SK-N-SH treated with all-trans-retinoic acid at 6 μM for 48 hours (cell line): ENCODE measurements at regions not wholly inside any gene's neighbourhood (a gene's known extent, or its start where the extent isn't known, plus 50 kb on each side); places are given as distances from the start of the nearest gene placed in this dataset.

Source experiments
- ARNTL ChIP-seq: fragments of 450-650 bp; formaldehyde crosslinking; IDR thresholded peaks from 2 replicates; pipeline ENCODE4 v1.5.0; 2020; ENCODE audit warnings: low read depth, mild to moderate bottlenecking, moderate library complexity, borderline replicate concordance
- ESRRG ChIP-seq: fragments of 250-450 bp; sonication (Bioruptor Pico); IDR thresholded peaks from 2 replicates; pipeline ENCODE4 v1.6.1; 2021; ENCODE audit warnings: mild to moderate bottlenecking
- RARB ChIP-seq: fragments of 250-450 bp; sonication (Bioruptor Pico); IDR thresholded peaks from 2 replicates; pipeline ENCODE4 v1.8.0; 2021; ENCODE audit warnings: mild to moderate bottlenecking, moderate library complexity
- SNAI2 ChIP-seq: fragments of 250-450 bp; sonication (Bioruptor Pico); IDR thresholded peaks from 2 replicates; pipeline ENCODE4 v1.5.0; 2020; ENCODE audit warnings: mild to moderate bottlenecking, moderate library complexity
- ZFP3 ChIP-seq: fragments of 250-450 bp; sonication (Bioruptor Pico); IDR thresholded peaks from 2 replicates; pipeline ENCODE4 v1.5.0; 2020; ENCODE audit warnings: mild to moderate bottlenecking, moderate library complexity
- ZFP30 ChIP-seq: fragments of 450-650 bp; formaldehyde crosslinking; IDR thresholded peaks from 2 replicates; pipeline ENCODE4 v1.5.0; 2022; ENCODE audit warnings: mild to moderate bottlenecking, moderate library complexity
- TF ChIP-seq, protein P1 (sequence below): fragments of 250-450 bp; sonication (Bioruptor Pico); IDR thresholded peaks from 2 replicates; pipeline ENCODE4 v1.5.1; 2020; ENCODE audit warnings: low read depth, mild to moderate bottlenecking, moderate library complexity

DNA sequence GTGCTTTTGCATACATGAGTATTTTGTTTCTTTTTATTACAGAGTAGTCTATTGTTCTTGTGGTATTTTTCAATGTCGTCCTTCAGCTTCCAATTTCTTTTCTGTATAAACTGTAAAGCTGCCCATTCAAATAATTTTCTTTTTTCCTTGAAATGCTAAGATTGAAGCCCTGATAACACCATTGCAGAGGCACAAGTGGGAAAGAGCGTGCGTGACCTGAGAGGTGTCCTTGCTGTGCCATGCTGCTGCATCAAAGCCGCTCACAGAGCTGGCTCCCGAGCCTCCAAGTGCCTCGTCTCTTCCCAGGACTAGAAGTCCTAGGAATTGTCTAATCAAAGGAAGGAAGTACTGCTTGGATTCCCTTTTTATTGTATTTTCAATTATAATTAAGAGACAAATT, 101.9 kb upstream of the PFN2 start:
- TF ChIP-seq ARNTL (no peak), ZFP3 (CRISPR knock-in tag) (no peak), RARB (no peak), ESRRG (no peak), ZFP30 (CRISPR knock-in tag) (no peak), SNAI2 (CRISPR knock-in tag) (no peak)
- TF ChIP-seq, protein P1, sequence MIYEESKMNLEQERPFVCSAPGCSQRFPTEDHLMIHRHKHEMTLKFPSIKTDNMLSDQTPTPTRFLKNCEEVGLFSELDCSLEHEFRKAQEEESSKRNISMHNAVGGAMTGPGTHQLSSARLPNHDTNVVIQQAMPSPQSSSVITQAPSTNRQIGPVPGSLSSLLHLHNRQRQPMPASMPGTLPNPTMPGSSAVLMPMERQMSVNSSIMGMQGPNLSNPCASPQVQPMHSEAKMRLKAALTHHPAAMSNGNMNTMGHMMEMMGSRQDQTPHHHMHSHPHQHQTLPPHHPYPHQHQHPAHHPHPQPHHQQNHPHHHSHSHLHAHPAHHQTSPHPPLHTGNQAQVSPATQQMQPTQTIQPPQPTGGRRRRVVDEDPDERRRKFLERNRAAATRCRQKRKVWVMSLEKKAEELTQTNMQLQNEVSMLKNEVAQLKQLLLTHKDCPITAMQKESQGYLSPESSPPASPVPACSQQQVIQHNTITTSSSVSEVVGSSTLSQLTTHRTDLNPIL = no peak
